Testis (tissue), 2 donors: ENCODE measurements at regions not wholly inside any gene's neighbourhood (a gene's known extent, or its start where the extent isn't known, plus 50 kb on each side); places are given as distances from the start of the nearest gene placed in this dataset.
"Not testable (repeated sequence)": the region's sequence is repeated elsewhere in the genome, so short reads cannot be mapped to it uniquely, and the experiment has no call there.

ENCODE experiments used
- DNase-seq: peaks from one replicate; pipeline ENCODE4 v3.0.0-alpha.2; 2019
- H3K27ac ChIP-seq, 2 donors: fragments of 200-600 bp; sonication (generic); one replicate each; pipeline ENCODE4 v1.5.1; 2019
- H3K27me3 ChIP-seq: fragments of 200-600 bp; sonication (generic); one replicate; pipeline ENCODE4 v1.5.1; 2019
- H3K36me3 ChIP-seq: fragments of 200-600 bp; sonication (generic); one replicate; pipeline ENCODE4 v1.5.1; 2017; ENCODE audit warnings: low read depth; ENCODE audit errors: missing control alignments
- H3K4me1 ChIP-seq: fragments of 200-600 bp; sonication (generic); one replicate; pipeline ENCODE4 v1.5.1; 2019
- H3K4me3 ChIP-seq, 2 donors: fragments of 200-600 bp; sonication (generic); one replicate each; pipeline ENCODE4 v1.5.1; 2017 to 2019
- H3K9me3 ChIP-seq: fragments of 200-600 bp; sonication (generic); one replicate; pipeline ENCODE4 v1.5.1; 2017
- POLR2A ChIP-seq: fragments of 450-650 bp; IDR thresholded peaks from one replicate; pipeline ENCODE4 v1.6.1; 2017; ENCODE audit warnings: antibody characterized with exemption, mild to moderate bottlenecking, moderate library complexity
- WGBS, 2 donors: methylation state at CpG; one replicate each; pipeline ENCODE4 v1.1.5; 2018; 5-methylcytosine and 5-hydroxymethylcytosine counted together
- intact Hi-C: fragments of 100-400 bp; cut with DNase I; formaldehyde crosslinking; loops from one replicate; pipeline ENCODE4 v1.15.1; 2023; ENCODE audit warnings: low total_unique reads
- TF ChIP-seq, protein P1 (sequence below), 3 experiments: fragments of 450-650 bp in 2 of 3; fragments of 200-600 bp in 1 of 3; sonication (generic) in 1 of 3; IDR thresholded peaks; one replicate each; pipeline ENCODE4 v1.5.1; 2016 to 2019; ENCODE audit warnings: antibody characterized with exemption in 3 of 3, mild to moderate bottlenecking in 2 of 3, moderate library complexity in 1 of 3

- Histone ChIP-seq H3K27ac (no peak overlapping the region), H3K9me3 (no peaks in the 10 kb centered on the region), H3K4me1 (no peaks in the 10 kb centered on the region), H3K4me3 (no peak overlapping the region), H3K27me3 (no peaks in the 10 kb centered on the region), H3K36me3 (no peaks in the 10 kb centered on the region)
- 81 to 88% methylated on average over 8 of the region's 8 CpGs for WGBS, 2 donors
- TF ChIP-seq, protein P1, sequence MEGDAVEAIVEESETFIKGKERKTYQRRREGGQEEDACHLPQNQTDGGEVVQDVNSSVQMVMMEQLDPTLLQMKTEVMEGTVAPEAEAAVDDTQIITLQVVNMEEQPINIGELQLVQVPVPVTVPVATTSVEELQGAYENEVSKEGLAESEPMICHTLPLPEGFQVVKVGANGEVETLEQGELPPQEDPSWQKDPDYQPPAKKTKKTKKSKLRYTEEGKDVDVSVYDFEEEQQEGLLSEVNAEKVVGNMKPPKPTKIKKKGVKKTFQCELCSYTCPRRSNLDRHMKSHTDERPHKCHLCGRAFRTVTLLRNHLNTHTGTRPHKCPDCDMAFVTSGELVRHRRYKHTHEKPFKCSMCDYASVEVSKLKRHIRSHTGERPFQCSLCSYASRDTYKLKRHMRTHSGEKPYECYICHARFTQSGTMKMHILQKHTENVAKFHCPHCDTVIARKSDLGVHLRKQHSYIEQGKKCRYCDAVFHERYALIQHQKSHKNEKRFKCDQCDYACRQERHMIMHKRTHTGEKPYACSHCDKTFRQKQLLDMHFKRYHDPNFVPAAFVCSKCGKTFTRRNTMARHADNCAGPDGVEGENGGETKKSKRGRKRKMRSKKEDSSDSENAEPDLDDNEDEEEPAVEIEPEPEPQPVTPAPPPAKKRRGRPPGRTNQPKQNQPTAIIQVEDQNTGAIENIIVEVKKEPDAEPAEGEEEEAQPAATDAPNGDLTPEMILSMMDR (IDR thresholded peaks at IDR 0.05): no peak
- no peak for TF ChIP-seq POLR2A
- DNase-seq: no peak
- intact Hi-C loops: no loop called here
Measured at GRCh38 chr5:84869675-84870074, 485.0 kb upstream of the EDIL3 start.

DNA sequence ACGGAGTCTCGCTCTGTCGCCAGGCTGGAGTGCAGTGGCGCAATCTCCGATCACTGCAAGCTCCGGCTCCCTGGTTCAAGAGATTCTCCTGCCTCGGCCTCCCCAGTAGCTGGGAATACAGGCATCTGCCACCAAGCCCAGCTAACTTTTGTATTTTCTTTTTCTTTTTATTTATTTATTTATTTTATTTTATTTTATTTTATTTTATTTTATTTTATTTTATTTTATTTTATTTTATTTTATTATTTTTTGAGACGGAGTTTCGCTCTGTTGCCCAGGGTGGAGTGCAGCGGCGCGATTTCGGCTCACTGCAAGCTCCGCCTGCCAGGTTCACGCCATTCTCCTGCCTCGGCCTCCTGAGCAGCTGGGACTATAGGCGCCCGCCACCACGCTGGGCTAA, 479.3 kb upstream of the EDIL3 start:
- 63 to 77% methylated on average over 19 of the region's 19 CpGs for WGBS, 2 donors
- H3K9me3 ChIP-seq, H3K4me1 ChIP-seq, H3K27me3 ChIP-seq, intact Hi-C loops, H3K27ac ChIP-seq, DNase-seq, H3K36me3 ChIP-seq: not testable (repeated sequence)
- H3K4me3 ChIP-seq: peak overlapping the region in 1 of 2 donors; percentile 29

DNA sequence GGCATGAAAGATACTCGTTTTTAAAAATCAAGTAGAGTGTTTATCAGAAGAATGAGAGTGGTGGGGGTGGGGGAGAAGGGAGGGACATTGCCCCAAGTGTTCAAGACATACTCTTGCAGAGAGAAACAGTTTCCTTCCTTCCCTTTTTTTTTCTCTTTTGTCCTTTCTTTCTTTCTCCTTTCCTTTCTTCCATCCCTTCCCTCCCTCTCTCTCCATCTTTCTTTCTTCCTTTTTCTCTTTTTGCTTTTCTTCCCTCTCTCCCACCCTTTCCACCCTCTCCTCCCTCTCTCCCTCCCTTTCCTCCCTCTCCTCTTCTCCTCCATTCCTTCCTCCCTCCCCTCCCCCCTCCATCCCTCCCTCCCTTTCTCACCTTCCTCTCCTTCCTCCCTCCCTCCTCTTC, 478.3 kb upstream of the EDIL3 start:
- TF ChIP-seq, protein P1 (IDR thresholded peaks at IDR 0.05): no peak
- TF ChIP-seq POLR2A: no peak
- intact Hi-C loops: no loop called here
- WGBS, 2 donors: 36 to 41% methylated on average over 1 of the region's 1 CpG

DNA sequence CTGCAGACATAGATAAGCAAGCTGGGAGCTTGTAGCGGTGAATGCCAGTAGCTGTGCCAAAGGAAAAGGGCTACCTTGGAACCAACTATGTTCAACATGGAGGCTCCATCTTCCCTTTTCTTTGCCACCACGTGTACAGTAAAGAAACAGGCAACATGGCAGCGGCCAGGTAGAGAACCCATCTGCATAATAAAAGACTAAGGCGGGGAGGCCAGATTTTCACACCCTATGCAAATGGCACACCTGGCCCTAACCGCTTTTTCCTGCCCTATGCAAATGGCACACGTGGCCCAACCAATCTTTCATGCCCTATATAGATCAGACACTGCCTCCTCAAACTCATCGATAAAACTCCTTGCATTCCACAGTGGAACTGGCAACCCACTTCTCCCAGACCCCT, 477.5 kb upstream of the EDIL3 start:
- WGBS, 2 donors: 64 to 83% methylated on average over 7 of the region's 7 CpGs
- H3K27me3 ChIP-seq: no peaks in the 10 kb centered on the region

More for the DNA sequence above, 478.3 kb upstream of the EDIL3 start:
- no peaks in the 10 kb centered on the region for H3K36me3 ChIP-seq
- no peak overlapping the region for H3K27ac ChIP-seq
- H3K9me3 ChIP-seq: no peaks in the 10 kb centered on the region
- DNase-seq: no peak
- no peak overlapping the region for H3K4me3 ChIP-seq
- no peaks in the 10 kb centered on the region for H3K27me3 ChIP-seq
- no peaks in the 10 kb centered on the region for H3K4me1 ChIP-seq

GRCh38 chr5:84861306-84861705, 476.6 kb upstream of the EDIL3 start:
- intact Hi-C loops: no loop called here
- 64 to 75% methylated on average over 2 of the region's 2 CpGs for WGBS, 2 donors
- no peak for DNase-seq

More for the DNA sequence above, 477.5 kb upstream of the EDIL3 start:
- Histone ChIP-seq H3K4me1 (no peaks in the 10 kb centered on the region), H3K27ac (no peak overlapping the region), H3K9me3 (no peaks in the 10 kb centered on the region), H3K4me3 (no peak overlapping the region), H3K36me3 (no peaks in the 10 kb centered on the region)
- intact Hi-C loops: no loop called here
- no peak for DNase-seq
- TF ChIP-seq, protein P1 (IDR thresholded peaks at IDR 0.05): no peak
- TF ChIP-seq POLR2A: no peak

More at GRCh38 chr5:84861306-84861705, 476.6 kb upstream of the EDIL3 start:
- Histone ChIP-seq H3K4me1 (no peaks in the 10 kb centered on the region), H3K27me3 (no peaks in the 10 kb centered on the region), H3K27ac (no peak overlapping the region), H3K36me3 (no peaks in the 10 kb centered on the region), H3K9me3 (no peaks in the 10 kb centered on the region), H3K4me3 (no peak overlapping the region)
- TF ChIP-seq, protein P1 (IDR thresholded peaks at IDR 0.05): no peak
- TF ChIP-seq POLR2A: no peak
